GM19240 (cell line): ENCODE measurements at regions not wholly inside any gene's neighbourhood (a gene's known extent, or its start where the extent isn't known, plus 50 kb on each side); places are given as distances from the start of the nearest gene placed in this dataset.
"Not testable (repeated sequence)": the region's sequence is repeated elsewhere in the genome, so short reads cannot be mapped to it uniquely, and the experiment has no call there.

Source experiments
- DNase-seq: peaks from one replicate; pipeline ENCODE4 v3.0.0; 2011; ENCODE audit warnings: low spot score; ENCODE audit not compliant: insufficient read length

DNA sequence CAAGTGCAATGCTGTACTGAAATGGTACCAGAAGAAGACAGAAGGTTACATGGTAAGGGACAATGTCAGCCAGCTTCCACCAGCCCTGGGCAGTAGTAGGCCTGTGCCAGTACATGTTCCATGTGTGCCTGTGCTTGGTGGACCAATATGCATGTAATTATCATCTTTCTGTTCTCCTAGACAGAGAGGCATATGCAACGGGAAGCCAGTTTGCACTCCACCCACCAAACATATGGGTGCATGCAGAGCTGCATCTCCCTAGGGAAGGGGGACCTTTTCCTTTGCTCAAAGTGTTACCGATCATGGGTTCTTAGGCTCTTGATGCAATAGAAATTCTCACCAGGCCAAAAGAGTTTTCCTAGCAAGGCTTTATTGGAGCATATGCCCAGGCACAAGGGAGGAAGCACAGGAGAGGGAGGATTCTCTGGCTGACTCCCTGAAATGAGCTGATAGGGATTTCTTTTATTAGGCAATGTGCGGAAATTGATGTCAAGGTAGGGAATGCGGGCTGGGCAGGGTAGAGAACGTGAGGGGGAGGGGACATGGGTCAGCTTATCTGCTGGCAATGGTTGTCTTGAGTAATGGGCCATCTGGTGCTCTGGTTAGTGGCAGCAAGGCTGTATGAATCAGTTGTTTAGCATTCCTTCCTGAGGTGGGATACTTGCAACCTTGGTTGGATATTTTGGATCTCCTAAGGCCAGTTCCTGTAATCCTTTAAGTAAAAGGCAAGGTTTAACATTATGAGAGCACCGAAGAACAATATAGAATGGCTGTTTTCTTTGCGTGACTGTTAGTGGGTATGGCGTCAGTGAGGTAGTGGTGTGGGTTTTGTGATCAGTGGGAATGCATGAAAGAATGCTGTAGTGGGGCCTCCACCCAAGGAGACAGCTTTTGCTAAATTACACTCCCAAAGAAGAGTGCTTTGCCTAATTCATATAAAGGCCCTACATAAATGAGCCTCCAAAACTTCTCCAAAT lies 102.5 kb downstream of the CDRT15L2 start:
- not testable (repeated sequence) for DNase-seq

DNA sequence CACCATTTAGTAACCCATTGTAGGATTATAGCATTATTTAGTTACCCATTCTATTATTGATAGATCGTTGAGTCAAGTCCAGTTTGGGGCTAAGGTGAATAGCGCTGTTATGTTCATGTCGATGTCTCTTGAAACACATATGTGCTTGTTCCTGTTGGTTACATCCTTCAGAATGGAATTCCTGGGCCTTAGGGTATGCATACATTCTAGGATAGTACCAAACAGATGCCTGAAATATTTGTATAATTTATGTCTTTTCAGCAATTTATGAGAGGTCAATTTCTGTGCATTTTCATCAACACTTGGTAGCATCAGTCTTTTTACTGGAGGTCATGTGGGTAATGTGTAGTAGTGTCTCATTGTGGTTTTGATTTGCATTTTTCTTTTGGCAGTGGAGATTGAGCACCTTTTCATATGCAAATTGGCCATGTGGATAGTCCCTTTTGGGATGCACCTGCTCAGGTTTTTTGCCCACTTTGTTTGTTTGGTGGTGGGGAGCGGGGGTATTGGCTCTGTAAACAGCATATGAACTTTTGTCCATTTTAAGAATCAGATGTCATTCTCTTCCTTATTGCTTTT lies 104.2 kb downstream of the CDRT15L2 start:
- DNase-seq, result not testable (repeated sequence)

DNA sequence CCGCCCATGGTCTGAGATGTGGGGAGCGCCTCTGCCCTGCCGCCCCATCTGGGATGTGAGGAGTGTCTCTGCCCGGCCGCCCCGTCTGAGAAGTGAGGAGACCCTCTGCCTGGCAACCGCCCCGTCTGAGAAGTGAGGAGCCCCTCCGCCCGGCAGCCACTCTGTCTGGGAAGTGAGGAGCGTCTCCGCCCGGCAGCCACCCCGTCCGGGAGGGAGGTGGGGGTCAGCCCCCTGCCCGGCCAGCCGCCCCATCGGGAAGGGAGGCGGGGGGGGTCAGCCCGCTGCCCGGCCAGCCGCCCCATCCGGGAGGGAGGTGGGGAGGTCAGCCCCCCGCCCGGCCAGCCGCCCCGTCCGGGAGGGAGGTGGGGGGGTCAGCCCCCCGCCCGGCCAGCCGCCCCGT lies 105.5 kb downstream of the CDRT15L2 start:
- DNase-seq, result not testable (repeated sequence)

DNA sequence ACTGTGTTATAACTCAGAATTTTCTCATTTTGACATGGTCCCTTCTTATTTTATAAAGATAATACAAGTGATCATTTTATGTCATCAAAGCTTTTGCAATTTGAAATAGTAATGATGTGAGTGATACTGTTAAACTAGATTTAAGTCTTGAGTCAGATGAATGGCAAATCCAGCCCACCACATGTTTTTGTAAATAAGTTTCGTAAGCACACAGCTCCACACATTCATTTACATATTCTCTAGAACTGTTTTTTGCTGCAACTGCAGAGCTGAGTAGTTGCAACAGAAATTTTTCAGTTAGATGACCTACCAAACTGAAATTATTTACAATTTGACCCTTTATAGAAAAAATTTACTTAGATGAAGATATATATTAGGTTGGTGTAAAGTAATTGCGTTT lies 108.1 kb downstream of the CDRT15L2 start:
- not testable (repeated sequence) for DNase-seq

DNA sequence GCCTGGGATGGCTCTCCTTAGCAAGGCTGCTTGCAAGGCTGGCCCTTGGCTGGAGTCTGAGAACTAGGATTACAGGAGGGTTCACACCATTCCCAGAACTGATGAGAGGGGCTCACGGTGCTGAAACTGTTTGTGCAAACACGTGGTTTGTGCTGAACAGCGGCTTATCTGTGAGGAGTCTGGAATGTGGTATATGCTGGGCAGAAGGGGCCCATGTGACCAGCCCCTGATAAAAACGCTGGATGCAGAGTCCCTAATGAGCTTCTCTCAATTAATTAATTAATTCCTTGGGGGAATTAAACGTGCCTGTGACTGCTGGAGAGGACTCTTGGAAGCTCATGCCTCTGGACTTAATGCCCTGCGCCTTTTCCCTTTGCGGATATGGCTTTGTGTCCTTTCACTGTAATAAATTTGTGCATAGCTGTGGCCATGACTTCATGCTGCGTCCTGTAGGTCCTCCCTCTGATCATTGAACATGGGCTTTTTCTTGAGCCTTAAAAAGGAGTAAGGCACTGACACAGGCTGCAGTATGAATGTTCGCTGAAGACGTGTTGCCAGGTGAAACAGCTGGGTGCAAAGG lies 109.7 kb downstream of the CDRT15L2 start:
- not testable (repeated sequence) for DNase-seq

DNA sequence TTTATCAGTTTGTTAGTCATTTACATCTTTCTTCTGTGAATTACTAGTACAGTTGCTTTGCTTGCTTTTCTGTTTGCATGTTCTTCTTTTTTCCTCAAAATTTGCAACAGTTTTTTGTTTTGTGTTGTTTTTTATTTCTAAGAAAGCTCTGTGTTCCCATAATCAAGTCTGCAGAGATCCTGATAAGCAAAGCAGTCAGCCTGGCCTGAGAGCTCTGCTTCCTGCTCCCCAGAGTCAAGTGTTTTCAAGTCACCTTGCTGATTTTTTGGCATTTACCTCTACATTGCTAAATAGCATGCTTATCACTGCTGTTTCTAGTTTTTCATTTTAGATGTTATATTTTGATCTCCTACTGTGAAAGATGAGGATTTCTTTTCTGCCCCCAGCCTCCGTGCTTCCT lies 113.2 kb downstream of the CDRT15L2 start:
- DNase-seq, result not testable (repeated sequence)

DNA sequence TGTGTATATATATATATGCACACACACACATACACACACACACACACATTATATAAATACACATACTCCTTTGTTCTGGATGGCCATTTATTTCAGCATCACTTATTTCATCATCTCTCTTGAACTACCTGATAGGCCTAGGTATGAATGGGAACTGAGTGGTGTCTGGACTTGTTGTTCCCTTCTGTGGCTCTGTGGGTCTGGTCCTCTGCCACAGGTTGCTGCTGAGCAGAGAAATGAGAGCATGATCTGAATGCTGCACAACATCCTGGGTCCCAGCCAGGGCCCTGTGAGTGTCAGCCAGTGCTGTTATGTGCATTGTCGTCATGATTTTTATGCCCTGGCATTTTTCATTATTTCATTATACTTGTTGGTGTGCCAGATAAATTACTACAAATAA lies 116.3 kb downstream of the CDRT15L2 start:
- not testable (repeated sequence) for DNase-seq

DNA sequence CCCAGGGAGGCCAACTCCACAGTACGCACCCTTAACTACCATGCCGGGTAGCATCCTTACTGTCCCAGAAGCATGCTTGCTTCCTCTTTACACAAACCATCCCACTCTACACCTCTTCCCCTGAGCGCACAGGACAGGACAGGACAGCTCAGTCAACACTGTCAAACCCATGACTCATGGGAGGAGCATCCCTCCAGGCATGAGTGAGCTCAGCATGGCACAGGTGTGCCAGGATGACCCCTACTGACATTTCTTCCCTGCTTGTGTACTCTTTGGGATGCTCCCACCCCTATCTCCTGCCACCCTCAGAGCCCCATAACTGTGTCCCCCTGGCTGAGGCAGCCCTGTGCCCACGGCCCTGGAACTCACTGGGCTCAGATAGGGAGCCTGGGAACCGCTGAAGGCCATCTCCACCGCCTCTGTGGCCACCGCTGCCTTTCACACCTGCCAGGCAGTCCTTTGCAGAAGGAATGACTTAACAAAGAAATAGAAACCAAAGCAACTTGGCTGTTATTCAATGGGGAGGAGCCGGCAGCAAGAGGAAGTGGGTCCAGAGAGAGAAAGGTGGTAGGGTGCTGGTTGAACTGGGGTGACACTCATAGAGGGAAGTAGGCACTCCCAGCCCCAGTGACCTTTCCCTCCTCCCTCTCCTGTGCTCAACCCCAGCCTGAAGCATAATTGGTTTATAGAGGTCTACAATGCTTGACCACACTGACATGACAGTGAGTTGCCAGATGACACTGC lies 119.1 kb downstream of the CDRT15L2 start:
- not testable (repeated sequence) for DNase-seq

DNA sequence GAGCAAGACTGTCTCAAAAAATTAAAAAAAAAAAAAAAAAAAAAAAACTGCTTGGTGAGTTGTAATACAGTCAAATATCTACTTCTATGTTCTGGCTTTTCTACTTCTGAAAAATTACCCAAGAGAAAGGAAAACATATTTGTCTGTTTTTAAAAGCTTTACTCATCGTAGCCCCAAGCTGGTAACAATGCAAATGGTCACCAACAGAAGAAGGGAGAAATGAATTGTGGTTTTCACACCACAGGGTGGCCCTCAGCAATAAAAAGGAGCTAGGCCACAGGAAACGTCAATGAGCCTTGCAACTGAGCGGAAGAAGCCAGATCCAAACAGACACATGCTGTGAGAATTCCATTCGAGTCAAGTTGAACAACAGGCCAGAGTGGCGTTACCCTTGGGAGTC lies 121.0 kb downstream of the CDRT15L2 start:
- not testable (repeated sequence) for DNase-seq

DNA sequence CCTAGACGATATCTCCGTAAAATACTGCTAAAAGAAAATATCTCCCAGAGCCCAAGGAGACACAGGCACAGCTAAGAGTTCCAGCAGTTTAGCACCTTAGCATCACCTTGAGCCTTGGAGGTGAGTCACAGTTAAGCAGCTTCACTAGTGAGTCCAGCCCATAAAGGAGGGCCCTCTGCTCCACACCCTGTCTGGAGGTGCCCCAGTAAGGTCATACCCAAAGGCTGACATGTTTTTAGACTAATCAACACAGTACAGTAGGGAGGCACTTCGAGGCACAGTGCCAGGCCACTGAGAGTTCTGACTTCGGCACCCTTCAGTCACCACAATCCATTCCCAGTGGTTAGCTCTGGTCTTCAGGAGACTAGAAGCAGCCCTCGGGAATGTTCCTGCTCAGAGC lies 121.8 kb downstream of the CDRT15L2 start:
- not testable (repeated sequence) for DNase-seq

DNA sequence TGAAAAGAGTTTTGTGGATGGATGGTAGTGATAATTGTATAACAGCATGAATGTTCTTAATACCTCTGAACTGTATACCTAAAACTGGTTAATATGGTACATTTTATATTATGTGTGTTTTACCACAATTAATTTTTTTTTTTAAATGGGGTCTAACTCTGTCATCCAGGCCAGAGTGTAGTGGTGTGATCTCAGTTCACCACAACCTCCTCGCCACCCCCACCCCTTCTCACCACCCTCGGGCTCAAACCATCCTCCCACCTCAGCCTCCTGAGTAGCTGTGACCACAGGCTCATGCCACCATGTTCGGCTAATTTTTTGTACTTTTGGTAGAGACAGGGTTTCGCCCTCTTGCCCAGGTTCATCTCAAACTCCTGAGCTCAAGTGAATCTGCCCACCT lies 123.2 kb downstream of the CDRT15L2 start:
- no peak for DNase-seq

DNA sequence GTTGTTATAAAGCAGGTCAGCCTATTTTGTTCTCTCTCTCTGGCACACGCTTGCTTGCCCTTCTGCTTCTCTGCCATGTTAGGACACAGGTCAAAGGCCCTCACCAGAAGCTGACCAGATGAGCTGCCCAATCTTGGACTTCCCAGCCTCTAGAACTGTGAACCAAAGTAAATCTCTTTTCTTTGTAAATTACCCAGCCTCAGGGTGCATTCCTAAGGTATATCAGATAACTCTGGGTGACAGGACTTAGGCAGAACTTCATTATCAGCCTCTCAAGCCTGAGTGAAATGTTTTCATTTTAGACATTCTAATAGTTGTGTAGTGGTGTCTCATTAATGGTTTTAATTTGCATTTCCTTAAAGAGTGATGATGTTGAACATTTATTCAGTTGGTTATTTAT lies 124.3 kb downstream of the CDRT15L2 start:
- DNase-seq, result no peak

DNA sequence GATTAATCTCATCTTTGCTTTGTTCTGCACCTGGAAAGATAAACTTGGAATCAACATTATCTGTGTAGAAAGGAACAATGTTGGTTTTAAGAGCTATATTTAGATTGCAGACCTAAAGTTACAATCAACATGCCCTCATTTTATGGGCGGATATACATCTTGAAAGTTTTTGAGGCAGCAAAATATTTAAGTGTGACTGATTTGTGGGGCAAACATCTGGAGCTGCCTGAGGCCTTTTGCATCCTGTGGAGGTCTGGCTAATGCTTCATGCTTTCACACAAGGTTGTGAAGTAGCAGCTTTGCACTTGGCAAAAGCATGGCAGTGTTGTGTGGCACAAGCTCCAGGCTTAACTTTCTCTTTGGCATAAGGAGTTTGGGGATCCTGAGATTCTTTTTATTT lies 125.7 kb downstream of the CDRT15L2 start:
- not testable (repeated sequence) for DNase-seq

DNA sequence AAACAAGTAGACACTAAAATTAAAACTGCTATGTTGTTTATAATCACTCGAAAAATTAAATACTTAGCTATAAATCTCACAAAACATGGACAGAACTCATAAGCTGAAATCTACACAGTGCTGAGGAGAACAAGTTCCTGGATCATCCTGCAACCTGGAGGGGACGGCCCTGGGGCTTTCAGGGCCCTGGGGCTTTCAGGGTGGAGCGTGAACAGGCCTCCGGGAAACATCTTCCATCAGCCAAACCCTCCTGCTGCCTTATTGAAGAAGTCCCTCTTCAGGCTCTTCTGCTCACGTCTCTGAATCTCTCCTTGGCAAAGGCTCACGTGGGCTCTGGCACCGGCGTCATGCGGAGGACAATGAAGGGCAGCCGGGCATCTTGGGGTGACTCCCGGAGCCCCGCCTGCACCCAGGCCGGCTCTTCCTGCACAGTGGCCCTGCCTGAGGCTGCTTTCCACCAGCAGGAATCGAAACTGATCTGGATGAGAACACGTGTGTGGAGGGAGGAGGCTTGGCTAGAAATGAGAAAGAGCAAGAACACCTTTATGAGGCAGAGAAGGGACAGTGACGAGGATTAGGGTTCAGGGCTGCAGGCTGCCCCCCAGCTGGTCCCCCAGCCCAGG lies 127.3 kb downstream of the CDRT15L2 start:
- no peak for DNase-seq

DNA sequence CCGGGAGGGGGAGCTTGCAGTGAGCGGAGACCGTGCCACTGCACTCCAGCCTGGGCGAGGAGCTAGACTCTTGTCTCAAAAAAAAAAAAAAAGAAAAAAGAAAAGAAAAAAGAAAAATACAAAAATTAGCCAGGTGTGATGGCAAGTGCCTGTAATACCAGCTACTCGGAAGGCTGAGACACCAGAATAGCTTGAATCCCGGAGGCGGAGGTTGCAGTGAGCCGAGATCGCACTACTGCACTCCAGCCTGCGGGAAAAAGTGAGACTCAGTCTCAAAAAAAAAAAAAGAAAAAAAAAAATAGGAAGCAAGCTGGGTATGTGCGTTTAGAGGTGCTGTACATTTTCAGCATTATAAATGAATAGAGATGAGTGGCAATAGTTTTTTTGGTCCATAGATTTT lies 129.3 kb downstream of the CDRT15L2 start:
- not testable (repeated sequence) for DNase-seq

DNA sequence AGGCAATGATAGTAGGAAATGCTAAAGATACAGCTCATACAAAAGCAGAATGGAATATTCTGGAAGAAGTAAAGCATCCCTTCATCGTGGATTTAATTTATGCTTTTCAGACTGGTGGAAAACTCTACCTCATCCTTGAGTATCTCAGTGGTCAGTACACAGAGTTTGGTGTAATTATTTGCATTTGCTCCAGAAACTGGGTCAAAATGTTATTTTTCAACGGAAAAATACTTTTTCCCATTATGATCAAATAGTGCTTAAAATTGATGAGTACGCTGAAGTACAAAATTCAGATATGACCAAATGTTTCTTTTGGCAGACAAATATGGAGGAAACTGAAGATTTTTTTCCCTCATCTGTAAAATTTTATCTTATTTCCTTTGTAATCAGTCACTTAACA lies 137.0 kb downstream of the CDRT15L2 start:
- not testable (repeated sequence) for DNase-seq

DNA sequence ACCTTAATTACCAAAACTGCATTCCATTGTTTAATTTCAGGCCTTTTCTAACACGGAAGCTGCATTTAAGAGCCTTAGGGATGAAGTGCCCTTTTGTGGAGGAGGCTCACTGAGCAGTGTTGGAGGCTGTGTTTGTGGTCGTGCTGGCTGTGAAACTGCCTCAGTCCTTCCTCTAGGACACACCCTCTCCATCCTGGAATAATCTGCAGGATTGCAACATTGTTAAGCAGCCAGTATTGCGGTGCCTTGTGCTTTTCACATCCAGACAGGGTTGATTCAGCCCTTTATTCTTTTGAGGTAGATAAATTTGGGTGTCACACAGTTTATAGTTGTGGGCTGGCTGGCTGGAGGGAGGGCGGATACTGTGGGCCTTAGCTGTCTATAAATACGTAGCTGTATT lies 141.6 kb downstream of the CDRT15L2 start:
- no peak for DNase-seq

DNA sequence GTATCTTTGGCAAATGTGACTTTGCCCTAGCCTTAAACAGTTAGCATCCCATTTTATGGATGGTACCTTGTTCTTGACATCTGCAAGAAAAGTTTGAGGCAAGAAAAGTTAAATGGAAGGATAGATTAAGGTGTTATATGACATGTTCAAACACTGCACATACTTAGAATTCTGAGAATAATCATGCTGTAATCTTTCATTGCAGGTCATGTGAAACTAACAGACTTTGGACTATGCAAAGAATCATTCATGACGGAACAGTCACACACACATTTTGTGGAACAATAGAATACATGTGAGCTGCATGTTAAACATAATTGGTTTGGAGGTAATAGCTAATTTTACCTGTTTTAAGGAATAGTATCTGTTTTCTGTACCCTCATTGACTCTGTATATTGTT lies 144.9 kb downstream of the CDRT15L2 start:
- not testable (repeated sequence) for DNase-seq

DNA sequence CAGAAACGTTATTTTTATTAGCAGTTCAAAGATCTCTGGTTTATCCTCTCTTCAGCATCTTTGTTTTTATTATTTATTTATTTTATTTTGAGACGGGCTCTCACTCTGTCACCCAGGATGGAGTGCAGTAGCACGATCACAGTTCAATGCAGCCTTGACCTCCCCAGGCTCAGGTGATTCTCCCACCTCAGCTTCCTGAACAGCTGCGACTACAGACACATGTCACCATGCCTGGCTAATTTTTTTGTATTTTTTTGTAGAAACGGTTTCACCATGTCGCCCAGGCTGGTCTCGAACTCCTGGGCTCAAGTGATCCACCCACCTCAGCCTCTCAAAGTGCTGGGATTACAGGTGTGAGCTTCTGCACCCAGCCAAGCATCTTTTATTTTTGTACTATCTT lies 147.7 kb downstream of the CDRT15L2 start:
- DNase-seq, result not testable (repeated sequence)

DNA sequence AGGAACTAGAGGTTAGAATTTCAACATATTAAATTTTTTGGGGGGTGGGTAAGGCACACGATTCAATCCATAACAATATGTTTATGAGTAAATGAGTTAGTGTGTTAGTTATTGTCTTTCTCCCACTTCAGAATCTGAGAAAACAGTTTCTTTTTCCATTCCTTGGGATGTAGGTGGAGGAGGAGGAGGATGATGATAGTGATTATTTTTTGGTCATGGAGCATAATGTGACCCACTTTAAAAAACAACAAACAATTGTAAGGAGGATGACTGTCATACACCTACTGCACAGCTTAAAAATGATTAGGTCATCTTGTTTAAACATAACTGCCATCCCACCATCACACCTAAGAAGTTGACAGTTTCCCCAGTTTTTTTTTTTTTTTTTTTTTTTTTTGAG lies 148.7 kb downstream of the CDRT15L2 start:
- no peak for DNase-seq

DNA sequence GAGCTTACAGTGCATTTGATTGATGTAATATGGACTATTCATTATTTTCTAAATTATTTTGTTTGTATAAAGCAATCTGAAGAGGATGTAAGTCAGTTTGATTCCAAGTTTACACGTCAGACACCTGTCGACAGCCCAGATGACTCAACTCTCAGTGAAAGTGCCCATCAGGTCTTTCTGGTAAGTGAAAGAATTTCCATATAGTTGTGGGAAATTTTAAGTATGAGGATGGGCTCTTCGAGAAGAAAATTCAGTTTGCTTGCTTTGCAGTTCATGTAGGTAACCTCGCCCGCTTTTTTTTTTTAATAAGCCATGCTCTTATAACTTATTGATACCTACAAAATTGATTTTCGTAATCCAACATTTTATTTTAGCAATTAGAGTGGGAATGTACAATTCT lies 151.6 kb downstream of the CDRT15L2 start:
- DNase-seq, result not testable (repeated sequence)
